ENCODE measurements at regions not wholly inside any gene's neighbourhood (a gene's known extent, or its start where the extent isn't known, plus 50 kb on each side); places are given as distances from the start of the nearest gene placed in this dataset.

- TF ChIP-seq, protein P1, sequence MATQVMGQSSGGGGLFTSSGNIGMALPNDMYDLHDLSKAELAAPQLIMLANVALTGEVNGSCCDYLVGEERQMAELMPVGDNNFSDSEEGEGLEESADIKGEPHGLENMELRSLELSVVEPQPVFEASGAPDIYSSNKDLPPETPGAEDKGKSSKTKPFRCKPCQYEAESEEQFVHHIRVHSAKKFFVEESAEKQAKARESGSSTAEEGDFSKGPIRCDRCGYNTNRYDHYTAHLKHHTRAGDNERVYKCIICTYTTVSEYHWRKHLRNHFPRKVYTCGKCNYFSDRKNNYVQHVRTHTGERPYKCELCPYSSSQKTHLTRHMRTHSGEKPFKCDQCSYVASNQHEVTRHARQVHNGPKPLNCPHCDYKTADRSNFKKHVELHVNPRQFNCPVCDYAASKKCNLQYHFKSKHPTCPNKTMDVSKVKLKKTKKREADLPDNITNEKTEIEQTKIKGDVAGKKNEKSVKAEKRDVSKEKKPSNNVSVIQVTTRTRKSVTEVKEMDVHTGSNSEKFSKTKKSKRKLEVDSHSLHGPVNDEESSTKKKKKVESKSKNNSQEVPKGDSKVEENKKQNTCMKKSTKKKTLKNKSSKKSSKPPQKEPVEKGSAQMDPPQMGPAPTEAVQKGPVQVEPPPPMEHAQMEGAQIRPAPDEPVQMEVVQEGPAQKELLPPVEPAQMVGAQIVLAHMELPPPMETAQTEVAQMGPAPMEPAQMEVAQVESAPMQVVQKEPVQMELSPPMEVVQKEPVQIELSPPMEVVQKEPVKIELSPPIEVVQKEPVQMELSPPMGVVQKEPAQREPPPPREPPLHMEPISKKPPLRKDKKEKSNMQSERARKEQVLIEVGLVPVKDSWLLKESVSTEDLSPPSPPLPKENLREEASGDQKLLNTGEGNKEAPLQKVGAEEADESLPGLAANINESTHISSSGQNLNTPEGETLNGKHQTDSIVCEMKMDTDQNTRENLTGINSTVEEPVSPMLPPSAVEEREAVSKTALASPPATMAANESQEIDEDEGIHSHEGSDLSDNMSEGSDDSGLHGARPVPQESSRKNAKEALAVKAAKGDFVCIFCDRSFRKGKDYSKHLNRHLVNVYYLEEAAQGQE (IDR thresholded peaks at IDR 0.05; ENCODE audit: borderline replicate concordance), result no peak
- TF ChIP-seq SMC3 (conservative IDR thresholded peaks at IDR 0.05; ENCODE audit: poor library complexity) (no peak), EP300 (conservative IDR thresholded peaks at IDR 0.05; ENCODE audit: poor library complexity, severe bottlenecking) (no peak), RAD21 (conservative IDR thresholded peaks at IDR 0.05) (no peak), MXI1 (conservative IDR thresholded peaks at IDR 0.05; ENCODE audit: poor library complexity, severe bottlenecking) (no peak)
- H3K9me3 ChIP-seq (ENCODE audit: low read length), result no peaks in the 10 kb centered on the region
Observed at GRCh38 chr3:67244130-67244529, 246.0 kb downstream of the KBTBD8 start.

GRCh38 chr3:67245545-67245944, 247.4 kb downstream of the KBTBD8 start:
- H2AFZ ChIP-seq (ENCODE audit: low read depth, low read length), result no peak overlapping the region
- H3K79me2 ChIP-seq (replicated peaks; ENCODE audit: insufficient read depth, low read length), result no peaks in the 10 kb centered on the region
- no peaks in the 10 kb centered on the region for H3K36me3 ChIP-seq (ENCODE audit: insufficient read depth, low read length)
- no peak overlapping the region for H3K9ac ChIP-seq (ENCODE audit: low read length)
- no peak overlapping the region for H3K4me3 ChIP-seq (ENCODE audit: low read length)
- TF ChIP-seq EZH2 (IDR thresholded peaks at IDR 0.05; ENCODE audit: borderline replicate concordance, insufficient read depth, low read length, poor library complexity, severe bottlenecking) (no peak), EP300 (conservative IDR thresholded peaks at IDR 0.05; ENCODE audit: poor library complexity, severe bottlenecking) (no peak), MXI1 (conservative IDR thresholded peaks at IDR 0.05; ENCODE audit: poor library complexity, severe bottlenecking) (no peak), TAF1 (IDR thresholded peaks at IDR 0.05; ENCODE audit: low read depth) (no peak), RAD21 (conservative IDR thresholded peaks at IDR 0.05) (no peak), SMC3 (conservative IDR thresholded peaks at IDR 0.05; ENCODE audit: poor library complexity) (no peak), POLR2AphosphoS5 (IDR thresholded peaks at IDR 0.05) (no peak)
- TF ChIP-seq, protein P1 (IDR thresholded peaks at IDR 0.05; ENCODE audit: borderline replicate concordance), result no peak
- TF ChIP-seq, protein P2, sequence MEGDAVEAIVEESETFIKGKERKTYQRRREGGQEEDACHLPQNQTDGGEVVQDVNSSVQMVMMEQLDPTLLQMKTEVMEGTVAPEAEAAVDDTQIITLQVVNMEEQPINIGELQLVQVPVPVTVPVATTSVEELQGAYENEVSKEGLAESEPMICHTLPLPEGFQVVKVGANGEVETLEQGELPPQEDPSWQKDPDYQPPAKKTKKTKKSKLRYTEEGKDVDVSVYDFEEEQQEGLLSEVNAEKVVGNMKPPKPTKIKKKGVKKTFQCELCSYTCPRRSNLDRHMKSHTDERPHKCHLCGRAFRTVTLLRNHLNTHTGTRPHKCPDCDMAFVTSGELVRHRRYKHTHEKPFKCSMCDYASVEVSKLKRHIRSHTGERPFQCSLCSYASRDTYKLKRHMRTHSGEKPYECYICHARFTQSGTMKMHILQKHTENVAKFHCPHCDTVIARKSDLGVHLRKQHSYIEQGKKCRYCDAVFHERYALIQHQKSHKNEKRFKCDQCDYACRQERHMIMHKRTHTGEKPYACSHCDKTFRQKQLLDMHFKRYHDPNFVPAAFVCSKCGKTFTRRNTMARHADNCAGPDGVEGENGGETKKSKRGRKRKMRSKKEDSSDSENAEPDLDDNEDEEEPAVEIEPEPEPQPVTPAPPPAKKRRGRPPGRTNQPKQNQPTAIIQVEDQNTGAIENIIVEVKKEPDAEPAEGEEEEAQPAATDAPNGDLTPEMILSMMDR (IDR thresholded peaks at IDR 0.05; ENCODE audit: poor library complexity, severe bottlenecking), result no peak
- H3F3A ChIP-seq (ENCODE audit: insufficient read depth, low read length, poor library complexity, severe bottlenecking), result no peaks in the 10 kb centered on the region
- no peaks in the 10 kb centered on the region for H4K20me1 ChIP-seq (ENCODE audit: insufficient read depth)
- H3K9me3 ChIP-seq (ENCODE audit: low read length), result no peaks in the 10 kb centered on the region
- no peaks in the 10 kb centered on the region for H3K9me2 ChIP-seq (ENCODE audit: insufficient read depth, low read length)
- H3K4me2 ChIP-seq (ENCODE audit: low read length), result no peak overlapping the region
- no peak overlapping the region for H3K27ac ChIP-seq (ENCODE audit: low read length)
- H3K27me3 ChIP-seq (ENCODE audit: insufficient read depth, low read depth, low read length), result no peaks in the 10 kb centered on the region

More at GRCh38 chr3:67244130-67244529, 246.0 kb downstream of the KBTBD8 start:
- Histone ChIP-seq H3K36me3 (ENCODE audit: insufficient read depth, low read length) (no peaks in the 10 kb centered on the region), H2AFZ (ENCODE audit: low read depth, low read length) (no peak overlapping the region), H3K27me3 (ENCODE audit: insufficient read depth, low read depth, low read length) (no peaks in the 10 kb centered on the region), H4K20me1 (ENCODE audit: insufficient read depth) (no peaks in the 10 kb centered on the region), H3F3A (ENCODE audit: insufficient read depth, low read length, poor library complexity, severe bottlenecking) (no peaks in the 10 kb centered on the region), H3K4me2 (ENCODE audit: low read length) (no peak overlapping the region), H3K9me2 (ENCODE audit: insufficient read depth, low read length) (no peaks in the 10 kb centered on the region), H3K79me2 (replicated peaks; ENCODE audit: insufficient read depth, low read length) (no peaks in the 10 kb centered on the region), H3K27ac (ENCODE audit: low read length) (no peak overlapping the region), H3K9ac (ENCODE audit: low read length) (no peak overlapping the region), H3K4me3 (ENCODE audit: low read length) (no peak overlapping the region)

Data from neural cell (in vitro differentiated cells).